A549 (cell line): ENCODE measurements at regions not wholly inside any gene's neighbourhood (a gene's known extent, or its start where the extent isn't known, plus 50 kb on each side); places are given as distances from the start of the nearest gene placed in this dataset.

Experiments
- CTCF ChIP-seq: fragments of >200 bp; sonication (Bioruptor Twin); formaldehyde crosslinking; IDR thresholded peaks from 3 replicates; pipeline ENCODE4 v1.5.1; 2016
- EP300 ChIP-seq, 2 experiments: fragments of >200 bp; sonication (Bioruptor Twin); formaldehyde crosslinking; IDR thresholded peaks; 2 replicates in 1 of 2; 3 replicates in 1 of 2; pipeline ENCODE4 v1.6.1; 2016 to 2017
- JUNB ChIP-seq: fragments of >200 bp; sonication (Bioruptor Twin); formaldehyde crosslinking; IDR thresholded peaks from 2 replicates; pipeline ENCODE4 v1.6.1; 2016
- MAX ChIP-seq: IDR thresholded peaks from 2 replicates; pipeline ENCODE4 v1.6.1; 2012
- MYC ChIP-seq: IDR thresholded peaks from 2 replicates; pipeline ENCODE4 v1.6.1; 2012; ENCODE audit warnings: mild to moderate bottlenecking, inconsistent platforms, low read length, improper control_type of control experiment, borderline replicate concordance
- PBX3 ChIP-seq: IDR thresholded peaks from 2 replicates; pipeline ENCODE4 v1.6.1; 2012
- POLR2A ChIP-seq: IDR thresholded peaks from 2 replicates; pipeline ENCODE4 v1.6.1; 2012; ENCODE audit warnings: mild to moderate bottlenecking, low read length
- RAD21 ChIP-seq, 2 experiments: fragments of >200 bp in 1 of 2; sonication (Bioruptor Twin) in 1 of 2; formaldehyde crosslinking in 1 of 2; IDR thresholded peaks in 1 of 2; conservative IDR thresholded peaks in 1 of 2; 2 replicates in 1 of 2; 3 replicates in 1 of 2; pipeline ENCODE4 v1.6.1; 2012 to 2018; ENCODE audit warnings: inconsistent platforms in 1 of 2
- REST ChIP-seq: fragments of 200-600 bp; sonication (generic); IDR thresholded peaks from 2 replicates; pipeline ENCODE4 v1.6.1; 2016; ENCODE audit warnings: antibody characterized with exemption, mild to moderate bottlenecking, moderate library complexity
- ZFP36 ChIP-seq: fragments of 450-650 bp; IDR thresholded peaks from 2 replicates; pipeline ENCODE4 v1.6.1; 2014; ENCODE audit warnings: borderline replicate concordance; ENCODE audit not compliant: partially characterized antibody

- TF ChIP-seq ZFP36 = no peak
- TF ChIP-seq POLR2A = no peak
- no peak for TF ChIP-seq PBX3
- no peak for TF ChIP-seq CTCF
- TF ChIP-seq EP300 (IDR thresholded peaks at IDR 0.05) = no peak
- TF ChIP-seq RAD21 (conservative IDR thresholded peaks at IDR 0.05 in 1 of 2, IDR thresholded peaks at IDR 0.05 in 1 of 2) = no peak
- TF ChIP-seq MAX = no peak
- TF ChIP-seq REST = no peak
- no peak for TF ChIP-seq JUNB
- no peak for TF ChIP-seq MYC
Measured at GRCh38 chr1:93766451-93766850, 84.8 kb upstream of the BCAR3 start.
